ENCODE measurements at regions not wholly inside any gene's neighbourhood (a gene's known extent, or its start where the extent isn't known, plus 50 kb on each side); places are given as distances from the start of the nearest gene placed in this dataset.
A peak's percentile ranks its signal among the peaks of the same experiment; 100 is the strongest.

DNA sequence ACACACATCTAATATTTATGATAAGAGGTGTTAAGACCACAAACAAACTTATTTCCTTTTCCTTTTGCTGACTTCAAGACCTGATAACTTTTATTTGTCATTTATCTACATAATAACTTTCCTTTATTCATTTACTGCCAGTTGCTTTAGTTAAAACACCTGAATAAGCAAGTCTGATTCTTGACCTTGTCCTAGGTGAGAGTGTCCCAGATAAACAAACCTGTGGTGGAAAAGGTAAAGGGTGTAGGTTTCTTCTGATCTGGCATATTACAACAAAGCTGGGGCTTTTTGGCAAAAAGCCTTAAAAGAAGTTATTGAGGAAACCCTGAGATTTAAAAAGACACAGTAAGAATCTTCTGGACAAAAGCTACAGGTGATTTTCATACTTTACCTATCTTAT lies 191.5 kb downstream of the ZBBX start:
- DNase-seq (ENCODE audit: low read depth in 4 of 4, low spot score in 3 of 4): no peak

DNA sequence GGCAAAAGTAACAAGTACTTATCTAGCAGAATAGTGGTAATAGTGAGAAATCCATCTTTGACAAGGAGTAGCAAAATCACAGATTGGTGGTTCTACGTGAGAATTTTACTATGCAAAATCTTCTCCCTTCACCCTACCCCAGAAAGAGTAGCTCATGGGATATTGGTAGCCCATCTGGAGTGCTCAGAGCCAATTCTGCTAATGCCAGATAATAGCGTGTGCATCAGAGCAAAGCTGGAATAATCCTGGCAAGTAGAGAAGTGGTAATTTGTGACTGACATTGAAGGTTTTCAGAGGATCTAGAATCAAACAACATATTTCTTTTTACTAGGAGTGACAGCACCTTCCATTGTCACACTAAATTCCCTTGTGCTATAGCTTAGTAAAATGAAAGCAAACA lies 192.9 kb downstream of the ZBBX start:
- no peak for DNase-seq (ENCODE audit: low read depth in 4 of 4, low spot score in 3 of 4)

DNA sequence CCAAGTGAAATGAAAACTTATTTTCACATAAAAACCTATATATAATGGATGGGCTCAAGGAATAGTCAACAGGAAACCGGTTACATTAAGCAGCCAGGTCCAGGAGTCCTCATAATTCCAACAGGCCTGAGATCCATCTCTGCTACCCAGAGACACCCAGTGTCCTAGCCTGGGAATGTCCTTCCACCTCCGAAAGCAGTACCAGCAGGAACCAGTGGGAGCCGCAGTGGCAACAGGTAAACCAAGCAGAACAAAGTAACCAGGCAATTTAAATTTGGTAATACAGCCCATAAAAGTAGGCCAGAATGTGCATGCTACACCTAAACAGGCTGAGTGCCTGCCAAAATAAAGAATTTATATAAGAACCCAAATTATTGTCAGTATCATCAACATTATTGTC lies 195.6 kb downstream of the ZBBX start:
- DNase-seq (ENCODE audit: low read depth in 4 of 4, low spot score in 3 of 4): no peak

DNA sequence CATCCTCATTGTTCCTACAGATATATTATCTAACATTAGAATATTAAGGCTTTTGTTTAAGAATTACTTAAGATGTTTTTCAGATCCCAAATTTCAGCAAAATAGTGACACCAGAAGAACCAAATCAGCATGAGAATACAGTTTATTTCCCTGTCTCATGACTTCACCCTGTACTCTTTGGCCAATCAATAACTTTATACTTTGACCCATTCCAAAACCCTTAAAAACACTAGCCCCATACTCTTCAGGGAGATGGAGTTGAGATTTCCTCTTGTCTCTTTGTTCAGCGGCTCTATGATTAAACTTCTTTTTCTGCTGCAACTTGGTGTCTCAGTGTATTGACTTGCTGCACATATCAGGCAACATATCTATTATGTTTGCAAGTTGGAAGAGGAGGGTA lies 207.7 kb downstream of the ZBBX start:
- DNase-seq (ENCODE audit: low read depth in 4 of 4, low spot score in 3 of 4): no peak

DNA sequence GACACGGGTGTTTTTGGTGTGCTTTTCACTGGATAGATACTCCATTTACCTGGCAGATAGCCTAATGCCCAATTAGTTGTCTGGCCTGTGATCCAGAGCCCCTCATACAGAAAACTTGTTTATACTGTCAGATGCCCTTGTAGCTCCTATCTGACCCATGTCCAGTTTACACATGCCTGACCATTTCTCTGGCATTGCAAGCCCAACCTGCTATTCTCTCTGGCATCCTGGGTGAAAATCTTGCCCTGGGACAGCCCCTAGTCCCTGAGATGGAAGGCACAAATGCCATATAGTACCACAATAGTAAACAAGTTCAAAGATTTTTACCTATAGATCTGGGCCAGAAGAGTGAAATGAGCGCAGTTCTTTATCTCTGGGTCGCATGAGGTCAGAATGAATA lies 212.6 kb downstream of the ZBBX start:
- no peak for DNase-seq (ENCODE audit: low read depth in 4 of 4, low spot score in 3 of 4)

DNA sequence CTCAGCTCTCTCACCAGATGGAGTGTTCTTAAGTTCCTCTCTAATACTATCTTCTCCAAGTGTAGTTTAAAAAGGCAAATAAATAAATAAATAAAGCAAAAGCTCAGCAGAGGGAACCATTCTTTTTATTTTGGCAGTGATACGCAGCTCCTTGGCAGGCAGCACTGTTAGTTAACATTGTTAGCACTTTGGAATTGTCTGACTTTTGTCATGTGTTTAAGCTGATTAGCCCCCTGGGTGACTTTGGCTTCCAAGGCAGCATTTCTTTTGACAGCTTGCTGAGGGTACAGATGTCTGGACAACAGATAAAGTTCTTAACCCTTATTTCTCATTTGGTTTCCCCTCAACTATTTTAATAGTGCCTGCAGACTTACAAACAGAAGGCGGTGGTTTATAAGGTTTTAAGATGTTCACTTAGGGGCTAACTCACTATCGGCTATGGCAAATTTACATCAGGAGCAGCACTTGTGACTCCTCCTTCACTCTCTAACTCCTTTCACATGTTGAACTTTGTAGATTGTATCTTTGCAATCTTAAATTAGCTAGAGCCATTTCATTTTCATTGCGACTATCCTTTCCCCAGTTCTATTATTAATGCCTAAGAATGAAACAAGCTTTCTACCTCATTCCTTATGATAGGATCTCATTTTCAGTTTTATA lies 213.4 kb downstream of the ZBBX start:
- peak in 1 of 4 donors; percentile 4 for DNase-seq (ENCODE audit: low read depth in 4 of 4, low spot score in 3 of 4)

DNA sequence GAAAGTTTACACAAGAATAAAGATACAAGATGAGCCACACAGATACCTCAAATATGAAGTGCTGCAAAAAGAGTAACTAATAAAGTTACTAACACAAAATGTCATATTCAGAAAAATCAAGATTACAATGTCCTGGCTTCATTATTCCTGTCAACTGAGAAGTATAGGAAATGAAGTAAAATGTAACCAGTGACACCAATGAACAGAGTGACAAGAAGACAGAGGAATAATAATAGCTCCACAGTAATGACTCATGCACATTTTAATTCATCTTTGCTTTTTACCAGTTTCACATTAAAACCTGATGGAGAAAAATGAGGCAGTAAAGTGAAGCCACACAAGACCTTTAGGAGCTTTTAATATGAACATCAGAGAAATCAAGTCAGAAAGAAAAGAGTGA lies 214.1 kb downstream of the ZBBX start:
- no peak for DNase-seq (ENCODE audit: low read depth in 4 of 4, low spot score in 3 of 4)

DNA sequence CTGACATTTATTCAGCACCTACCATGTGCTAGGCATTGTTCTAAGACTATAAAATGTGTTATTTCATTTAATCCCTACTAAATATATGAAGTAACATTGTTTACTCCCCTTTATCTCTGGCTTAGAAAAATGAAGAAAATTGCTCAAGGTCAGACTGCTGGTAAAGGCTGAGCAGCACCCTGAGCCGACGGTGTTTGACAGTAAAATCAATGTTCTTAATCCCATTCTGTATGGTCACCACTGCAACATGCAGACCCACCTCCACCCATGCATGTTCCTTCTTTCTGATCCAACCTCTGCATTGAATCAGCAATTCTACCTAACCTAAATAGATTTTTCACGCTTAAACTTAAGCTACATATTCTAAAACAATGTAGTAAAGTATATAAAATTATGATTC lies 216.5 kb downstream of the ZBBX start:
- no peak for DNase-seq (ENCODE audit: low read depth in 4 of 4, low spot score in 3 of 4)

DNA sequence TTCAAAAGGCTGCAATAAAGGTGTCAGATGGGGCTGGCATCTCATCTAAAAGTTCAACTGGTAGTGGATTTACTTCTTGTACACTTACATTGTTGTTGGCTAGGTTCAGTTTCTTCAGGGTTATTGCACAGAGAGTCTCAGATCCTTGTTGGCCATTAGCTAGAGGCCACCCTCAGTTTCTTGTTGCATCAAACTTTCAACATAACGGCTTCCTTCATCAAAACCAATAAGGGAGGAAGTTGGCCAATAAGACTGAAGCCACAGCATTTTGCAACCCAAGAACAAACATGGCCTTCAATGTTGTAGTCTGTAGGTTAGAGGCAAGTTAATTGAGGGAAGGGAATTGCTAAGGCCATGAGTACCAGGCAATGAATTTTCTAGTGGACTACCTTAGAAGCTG lies 218.0 kb downstream of the ZBBX start:
- DNase-seq (ENCODE audit: low read depth in 4 of 4, low spot score in 3 of 4): no peak

DNA sequence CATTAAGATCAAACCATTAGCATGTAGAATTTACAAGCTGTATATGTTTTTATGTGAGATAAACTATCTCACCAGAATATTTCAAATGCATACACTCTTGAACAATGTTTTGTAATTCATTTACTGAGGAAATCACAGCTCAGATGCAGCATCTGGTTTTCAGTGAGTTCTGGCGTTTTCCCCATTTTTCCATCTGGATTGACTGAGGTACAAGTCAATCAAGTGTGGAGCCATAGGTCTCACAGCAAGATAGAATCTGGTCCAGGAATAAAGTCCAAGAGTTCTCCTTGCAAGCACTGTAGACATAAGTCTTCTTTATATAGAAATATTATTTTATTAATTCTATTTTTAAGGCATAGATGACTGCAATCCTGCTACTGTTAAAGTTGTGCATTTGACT lies 219.3 kb downstream of the ZBBX start:
- DNase-seq (ENCODE audit: low read depth in 4 of 4, low spot score in 3 of 4): no peak

DNA sequence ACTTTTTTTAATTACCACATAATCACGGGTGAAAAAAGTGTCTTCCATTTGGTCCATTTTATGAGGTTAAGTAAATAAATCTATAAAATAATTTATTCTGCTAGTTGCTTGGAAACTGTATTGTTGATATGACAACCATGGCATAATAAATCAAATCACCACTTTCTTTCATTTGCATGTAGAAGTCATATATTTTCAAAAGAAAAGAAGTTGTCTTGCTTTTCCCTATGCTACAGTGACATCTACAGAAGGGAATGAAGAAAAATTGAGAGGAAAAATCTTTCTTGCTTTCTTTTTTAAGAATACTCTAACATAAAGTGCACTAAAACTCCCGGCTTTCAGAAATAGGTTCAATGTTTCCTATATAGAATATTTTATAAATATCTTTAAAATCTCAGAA lies 228.5 kb downstream of the ZBBX start:
- DNase-seq (ENCODE audit: low read depth in 4 of 4, low spot score in 3 of 4): no peak

DNA sequence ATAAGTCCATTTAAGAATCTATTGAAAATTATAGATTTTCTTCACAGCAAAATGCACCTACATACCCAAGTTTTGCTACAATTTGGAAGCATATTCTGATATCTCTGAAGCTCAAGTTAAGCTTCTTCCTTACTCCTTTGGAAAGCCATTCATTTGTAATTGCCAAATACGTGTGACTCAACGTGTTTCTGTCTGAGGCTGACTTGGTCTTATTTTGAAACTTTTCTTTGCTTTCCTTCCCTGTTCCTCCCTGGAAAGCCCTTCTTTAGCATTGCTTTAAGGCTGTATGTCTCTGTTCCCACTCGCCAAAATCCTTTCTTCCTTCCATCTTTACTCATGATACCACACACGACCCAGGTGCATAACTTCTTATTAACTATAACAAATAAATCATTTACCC lies 232.0 kb downstream of the ZBBX start:
- DNase-seq (ENCODE audit: low read depth in 4 of 4, low spot score in 3 of 4): no peak

DNA sequence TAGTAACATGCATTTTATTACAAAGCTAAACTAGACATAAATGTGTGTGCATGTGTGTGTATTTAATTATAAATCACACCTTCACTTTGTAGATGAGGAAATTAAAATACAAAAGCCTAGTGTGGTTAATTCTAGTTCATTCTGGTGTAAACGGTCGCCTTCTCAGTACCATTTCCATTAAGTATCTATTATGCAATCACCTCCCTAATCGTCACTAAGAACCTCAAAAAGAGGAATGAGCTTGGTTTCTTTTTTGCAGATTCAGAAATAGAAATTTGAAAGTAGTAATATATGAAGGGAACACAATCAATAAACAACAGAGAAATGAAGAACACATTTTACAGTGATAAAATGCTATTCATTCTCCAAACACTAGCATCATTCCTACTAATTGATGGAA lies 233.2 kb downstream of the ZBBX start:
- DNase-seq (ENCODE audit: low read depth in 4 of 4, low spot score in 3 of 4): no peak

DNA sequence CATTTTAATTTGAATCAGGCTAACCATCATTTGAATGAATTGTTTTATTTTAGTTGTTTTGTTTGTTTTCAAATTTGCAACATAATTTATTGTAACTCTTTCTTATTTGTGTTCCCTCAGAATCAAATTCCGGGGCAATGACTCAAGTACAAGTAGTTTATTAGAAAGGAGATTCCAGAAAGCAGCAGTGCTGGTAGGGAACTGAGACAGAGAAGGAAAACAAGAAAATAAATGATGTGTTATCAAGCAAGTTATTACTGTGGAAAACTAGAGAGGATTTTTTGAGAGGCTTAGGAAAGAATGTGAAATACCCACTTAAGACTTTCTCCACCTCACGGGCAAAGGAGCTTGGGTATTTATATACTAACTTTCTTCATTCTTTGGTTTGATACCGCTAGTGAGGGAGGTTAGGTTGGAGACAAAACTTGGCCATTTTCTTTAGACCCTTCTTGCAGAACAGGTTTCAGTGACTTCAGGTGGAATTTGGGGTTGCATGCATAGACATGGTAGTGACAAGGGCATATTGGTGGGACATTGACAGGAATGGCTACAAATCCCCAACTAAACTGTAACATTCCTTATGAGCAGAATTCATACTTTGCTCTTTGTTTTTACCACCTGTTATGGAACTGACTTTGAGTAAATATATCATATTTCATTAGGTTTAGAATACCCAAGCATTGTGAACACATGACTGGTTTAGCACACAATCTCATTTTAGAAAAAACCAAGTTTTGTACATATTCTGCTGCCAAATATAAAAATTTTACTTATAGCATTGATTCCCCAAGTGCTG lies 254.3 kb downstream of the ZBBX start:
- no peak for DNase-seq (ENCODE audit: low read depth in 4 of 4, low spot score in 3 of 4)

DNA sequence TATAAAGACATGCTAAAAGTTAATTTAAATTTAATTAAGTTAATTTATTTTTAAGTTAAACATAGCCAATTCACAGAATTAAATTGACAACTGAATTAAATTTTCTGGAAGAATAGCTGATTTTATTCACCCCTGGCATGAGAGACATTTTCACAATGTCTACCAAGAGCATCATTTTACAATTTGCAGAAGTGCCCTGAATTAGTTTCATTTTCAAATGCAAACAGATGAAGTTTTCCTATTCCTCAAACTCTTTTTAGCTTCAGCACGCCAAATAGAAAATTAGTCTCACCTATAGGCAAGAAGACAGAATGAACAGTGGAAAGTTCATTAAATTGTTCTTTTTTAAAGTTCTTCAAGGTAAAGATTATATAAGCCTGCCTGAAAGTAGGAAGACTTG lies 259.3 kb downstream of the ZBBX start:
- DNase-seq (ENCODE audit: low read depth in 4 of 4, low spot score in 3 of 4): no peak

DNA sequence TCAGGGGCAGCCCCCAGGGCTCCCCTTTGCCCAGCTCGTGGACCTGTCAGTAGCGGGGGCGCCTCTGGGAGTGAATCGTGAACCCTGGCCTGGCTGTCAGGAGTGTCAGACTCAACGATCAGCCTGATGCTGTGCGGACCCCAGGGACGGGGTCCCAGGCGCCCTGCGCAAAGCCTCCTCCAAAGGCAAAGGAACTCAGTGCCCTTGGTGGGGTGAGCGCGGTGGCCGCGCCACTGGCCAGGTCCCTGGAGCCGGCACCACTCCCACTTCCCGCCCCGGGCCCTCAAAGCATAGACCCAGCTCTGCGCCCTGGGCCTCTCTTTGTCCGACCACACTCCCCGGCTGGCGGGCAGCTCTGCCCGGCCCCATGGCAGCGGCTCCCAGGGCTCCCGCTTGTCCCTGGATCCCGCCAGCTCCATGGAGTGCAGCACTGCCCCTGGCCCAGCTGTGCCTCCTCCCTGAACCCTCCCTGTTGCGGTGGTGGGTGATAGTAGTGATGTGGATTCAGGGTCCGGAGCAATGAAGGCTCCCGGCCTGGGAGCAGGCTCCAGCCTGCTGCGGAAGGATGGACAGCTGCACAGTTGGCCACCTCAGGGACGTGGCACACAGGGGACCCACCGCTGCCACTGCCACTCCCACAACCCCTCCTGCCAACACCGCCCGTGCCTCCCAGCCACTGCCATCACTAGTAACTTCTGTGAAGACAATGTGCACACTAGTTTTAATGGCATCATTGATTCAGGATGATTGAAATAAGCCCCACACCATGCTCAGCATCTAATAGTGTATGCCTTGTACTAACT lies 263.8 kb downstream of the ZBBX start:
- no peak for DNase-seq (ENCODE audit: low read depth in 4 of 4, low spot score in 3 of 4)

DNA sequence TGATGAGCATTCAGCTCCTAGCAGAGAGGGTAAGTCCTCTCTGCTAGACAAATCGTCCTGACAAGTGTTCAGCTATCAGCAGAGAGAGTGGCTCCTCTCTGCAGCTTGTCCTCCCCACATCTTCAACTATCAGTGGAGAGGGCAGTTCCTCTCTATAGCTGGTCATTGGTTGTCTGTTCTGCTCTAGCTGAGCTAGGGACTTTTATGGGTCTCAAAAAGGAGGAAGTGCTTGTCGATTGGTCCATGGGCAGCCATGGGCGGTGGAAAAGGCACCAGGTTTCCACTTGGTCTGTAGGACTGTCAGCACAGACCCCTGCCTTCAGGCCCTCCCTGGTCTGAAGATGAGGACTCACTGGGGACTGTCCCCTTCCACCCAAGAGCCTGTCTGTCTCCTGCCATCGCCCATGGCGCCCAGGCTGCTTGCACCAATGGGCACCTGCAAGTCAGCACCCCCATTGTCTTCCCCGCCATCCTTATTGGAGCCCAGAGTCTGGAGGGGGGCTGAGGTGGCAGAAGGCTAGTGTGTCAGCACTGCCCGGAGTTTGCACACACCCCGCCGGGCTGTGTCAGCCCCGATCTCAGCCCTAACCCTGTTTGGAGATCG lies 264.7 kb downstream of the ZBBX start:
- DNase-seq (ENCODE audit: low read depth in 4 of 4, low spot score in 3 of 4): no peak

DNA sequence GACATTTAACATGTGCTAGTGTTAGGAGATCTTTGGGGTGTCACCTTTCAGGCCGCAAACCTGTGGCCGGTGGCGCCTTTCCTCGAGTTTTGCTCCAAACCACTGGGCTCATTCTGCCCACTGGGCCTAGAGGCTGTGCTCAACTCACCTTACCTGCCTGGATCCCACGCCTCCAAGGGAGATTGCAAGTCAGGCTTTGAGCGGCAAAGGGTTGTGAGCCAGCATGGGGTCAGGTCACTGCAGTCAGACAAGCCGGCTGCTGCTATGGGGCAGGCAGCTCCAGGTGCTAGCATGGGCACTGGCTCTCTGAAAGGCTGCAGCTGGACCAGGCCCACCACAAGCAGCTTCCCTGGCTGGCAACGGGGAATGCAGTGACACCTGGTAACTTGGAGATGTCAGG lies 265.5 kb downstream of the ZBBX start:
- no peak for DNase-seq (ENCODE audit: low read depth in 4 of 4, low spot score in 3 of 4)

DNA sequence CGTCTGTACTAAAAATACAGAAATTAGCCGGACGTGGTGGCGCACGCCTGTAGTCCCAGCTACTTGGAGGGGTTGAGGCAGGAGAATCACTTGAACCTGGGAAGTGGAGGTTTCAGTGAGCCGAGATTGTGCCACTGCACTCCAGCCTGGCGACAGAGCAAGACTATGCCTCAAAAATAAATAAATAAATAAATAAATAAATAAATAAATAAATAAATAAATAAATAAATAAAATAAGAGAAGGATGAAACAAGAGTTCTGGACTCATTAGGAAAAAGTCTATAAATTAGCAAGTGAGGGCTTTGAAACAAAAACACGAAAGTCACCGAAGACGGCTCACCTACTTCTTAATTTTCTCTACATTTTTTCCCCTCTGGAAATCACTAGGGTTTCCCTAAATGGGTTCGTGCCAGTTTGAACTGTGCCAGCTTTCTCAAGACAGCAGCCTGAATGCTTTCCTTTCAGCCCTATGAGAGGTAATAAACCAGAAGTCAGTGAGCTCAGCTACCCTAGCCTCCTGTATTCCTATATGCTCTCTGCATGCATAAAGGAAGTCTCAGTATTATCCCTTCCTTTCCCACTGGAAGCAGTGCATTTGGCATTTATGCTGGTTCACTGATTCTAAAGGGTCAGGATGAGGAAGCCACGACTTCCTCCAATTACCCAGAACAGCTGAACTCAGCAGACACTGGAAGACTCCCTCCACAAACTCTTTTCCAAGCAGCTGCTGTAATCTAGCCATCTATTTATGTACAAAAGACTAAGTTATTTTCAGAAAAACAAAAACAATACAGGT lies 266.9 kb downstream of the ZBBX start:
- peak in 2 of 4 donors; percentile 16 to 22 for DNase-seq (ENCODE audit: low read depth in 4 of 4, low spot score in 3 of 4)

DNA sequence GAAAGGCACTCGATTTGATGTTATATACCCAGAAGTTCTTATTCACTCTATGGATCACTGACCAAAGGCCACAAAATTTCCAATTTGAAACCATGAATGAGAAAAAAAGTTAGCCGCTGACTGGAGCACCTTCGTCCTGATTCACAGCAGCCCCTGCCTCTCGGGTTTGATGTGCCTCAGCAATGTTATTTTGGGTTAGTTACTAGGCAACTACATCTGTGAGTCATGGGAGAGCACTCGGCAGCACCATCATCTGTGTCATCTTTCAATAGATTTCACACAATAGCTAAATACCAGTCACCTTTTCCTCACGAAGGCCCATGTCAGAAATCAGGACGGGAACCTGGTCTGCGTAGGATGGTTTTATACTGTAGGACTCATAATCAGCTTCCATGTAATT lies 269.2 kb downstream of the ZBBX start:
- no peak for DNase-seq (ENCODE audit: low read depth in 4 of 4, low spot score in 3 of 4)

DNA sequence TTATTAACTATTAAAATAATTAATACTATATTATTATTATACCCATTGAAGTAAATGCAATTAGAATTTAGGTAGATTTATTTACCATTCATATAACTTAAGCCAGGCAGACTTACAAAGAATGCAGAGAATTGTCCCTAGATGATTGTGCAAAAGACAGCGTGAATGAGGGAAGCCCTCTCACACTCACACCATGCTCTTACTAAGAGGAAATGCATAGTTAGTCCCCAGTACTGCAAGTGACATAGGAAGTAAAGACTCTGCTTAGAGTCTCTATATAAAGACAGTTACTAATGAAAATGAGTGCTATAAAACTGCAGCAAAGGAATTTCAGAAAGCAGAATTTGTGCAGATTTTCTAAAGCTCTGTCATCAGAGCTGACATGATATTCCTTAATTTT lies 270.4 kb downstream of the ZBBX start:
- no peak for DNase-seq (ENCODE audit: low read depth in 4 of 4, low spot score in 3 of 4)

Measured in left renal pelvis (tissue), 4 donors.